Mesendoderm (in vitro differentiated cells): ENCODE measurements at regions not wholly inside any gene's neighbourhood (a gene's known extent, or its start where the extent isn't known, plus 50 kb on each side); places are given as distances from the start of the nearest gene placed in this dataset.
"Not testable (repeated sequence)": the region's sequence is repeated elsewhere in the genome, so short reads cannot be mapped to it uniquely, and the experiment has no call there.

Experiments
- DNase-seq: peaks from one replicate; pipeline ENCODE4 v3.0.0; 2013
- H2AK5ac ChIP-seq: 2 replicates; pipeline ENCODE4 v1.6.1; 2013; ENCODE audit warnings: low read length, inconsistent platforms
- H2BK120ac ChIP-seq: 2 replicates; pipeline ENCODE4 v1.6.1; 2013; ENCODE audit warnings: low read depth, mild to moderate bottlenecking, low read length, moderate library complexity, mixed read lengths
- H2BK15ac ChIP-seq: replicated peaks from 2 replicates; pipeline ENCODE4 v1.6.1; 2013; ENCODE audit warnings: low read depth, mild to moderate bottlenecking, moderate library complexity
- H2BK5ac ChIP-seq: 2 replicates; pipeline ENCODE4 v1.6.1; 2013; ENCODE audit warnings: low read length, inconsistent platforms
- H3K18ac ChIP-seq: 2 replicates; pipeline ENCODE4 v1.6.1; 2013; ENCODE audit warnings: mild to moderate bottlenecking, low read length, mixed read lengths
- H3K23ac ChIP-seq: one replicate; pipeline ENCODE4 v1.6.1; 2013; ENCODE audit warnings: low read length
- H3K27ac ChIP-seq: 2 replicates; pipeline ENCODE4 v1.5.1; 2013; ENCODE audit warnings: low read depth, mild to moderate bottlenecking, inconsistent platforms, low read length, moderate library complexity
- H3K27me3 ChIP-seq: 2 replicates; pipeline ENCODE4 v1.6.1; 2013; ENCODE audit warnings: low read length, control low read depth, mild to moderate bottlenecking, inconsistent platforms; ENCODE audit not compliant: insufficient read depth, poor library complexity
- H3K36me3 ChIP-seq: 2 replicates; pipeline ENCODE4 v1.6.1; 2013; ENCODE audit warnings: low read length, inconsistent platforms; ENCODE audit not compliant: control insufficient read depth, insufficient read depth
- H3K4ac ChIP-seq: one replicate; pipeline ENCODE4 v1.6.1; 2013; ENCODE audit warnings: low read depth, mild to moderate bottlenecking, low read length, moderate library complexity
- H3K4me1 ChIP-seq: 2 replicates; pipeline ENCODE4 v1.6.1; 2013; ENCODE audit warnings: low read depth, low read length, inconsistent platforms; ENCODE audit not compliant: control insufficient read depth
- H3K4me2 ChIP-seq: 2 replicates; pipeline ENCODE4 v1.6.1; 2013; ENCODE audit warnings: low read length
- H3K4me3 ChIP-seq: 2 replicates; pipeline ENCODE4 v1.5.1; 2013; ENCODE audit warnings: mild to moderate bottlenecking, low read length
- H3K56ac ChIP-seq: one replicate; pipeline ENCODE4 v1.6.1; 2013; ENCODE audit warnings: low read length
- H3K79me1 ChIP-seq: 2 replicates; pipeline ENCODE4 v1.6.1; 2013; ENCODE audit warnings: low read length, inconsistent platforms
- H3K79me2 ChIP-seq: 2 replicates; pipeline ENCODE4 v1.6.1; 2013; ENCODE audit warnings: mild to moderate bottlenecking, low read length; ENCODE audit not compliant: control insufficient read depth, insufficient read depth
- H3K9ac ChIP-seq: 2 replicates; pipeline ENCODE4 v1.6.1; 2013; ENCODE audit warnings: low read length, inconsistent platforms
- H4K5ac ChIP-seq: one replicate; pipeline ENCODE4 v1.6.1; 2013; ENCODE audit warnings: low read length
- H4K8ac ChIP-seq: one replicate; pipeline ENCODE4 v1.6.1; 2013; ENCODE audit warnings: low read depth, mild to moderate bottlenecking, control low read depth, low read length, moderate library complexity
- WGBS: extraction: QIAGEN DNeasy Blood & Tissue Kit; methylation state at CpG from one replicate; pipeline ENCODE4 v1.1.7; 2013; ENCODE audit warnings: low lambda C conversion rate, missing lambda C conversion rate; ENCODE audit not compliant: insufficient coverage; ENCODE audit errors: extremely low coverage; 5-methylcytosine and 5-hydroxymethylcytosine counted together

GRCh38 chr4:36601864-36602495 is 320.6 kb downstream of the DTHD1 start:
- no CpG with 5 or more reads among the region's 3 CpGs for WGBS
- no peak overlapping the region for H4K5ac ChIP-seq
- H2BK120ac ChIP-seq: no peak overlapping the region
- H2BK5ac ChIP-seq: no peak overlapping the region
- no peaks in the 10 kb centered on the region for H3K79me1 ChIP-seq
- no peak overlapping the region for H3K23ac ChIP-seq
- H3K4me2 ChIP-seq: no peak overlapping the region
- H4K8ac ChIP-seq: no peak overlapping the region
- no peak overlapping the region for H3K27ac ChIP-seq
- no peaks in the 10 kb centered on the region for H3K27me3 ChIP-seq
- H3K79me2 ChIP-seq: no peaks in the 10 kb centered on the region
- no peak overlapping the region for H2BK15ac ChIP-seq
- no peak overlapping the region for H3K18ac ChIP-seq
- H3K4me1 ChIP-seq: no peaks in the 10 kb centered on the region
- H3K36me3 ChIP-seq: no peaks in the 10 kb centered on the region
- no peak overlapping the region for H3K4ac ChIP-seq
- H3K56ac ChIP-seq: no peak overlapping the region
- no peak overlapping the region for H3K4me3 ChIP-seq
- H2AK5ac ChIP-seq: no peak overlapping the region
- no peak for DNase-seq
- H3K9ac ChIP-seq: no peak overlapping the region

GRCh38 chr4:36609661-36610060 is 328.2 kb downstream of the DTHD1 start:
- Histone ChIP-seq H4K5ac (no peak overlapping the region), H2AK5ac (no peak overlapping the region), H3K56ac (no peak overlapping the region), H3K18ac (no peak overlapping the region), H3K9ac (no peak overlapping the region), H2BK15ac (no peak overlapping the region), H3K27ac (no peak overlapping the region), H3K4ac (no peak overlapping the region), H3K4me3 (no peak overlapping the region), H3K79me2 (no peaks in the 10 kb centered on the region), H3K4me1 (no peaks in the 10 kb centered on the region), H2BK120ac (no peak overlapping the region), H3K27me3 (no peaks in the 10 kb centered on the region), H3K36me3 (no peaks in the 10 kb centered on the region), H3K79me1 (no peaks in the 10 kb centered on the region), H2BK5ac (no peak overlapping the region), H3K4me2 (no peak overlapping the region), H4K8ac (no peak overlapping the region), H3K23ac (no peak overlapping the region)
- no CpG with 5 or more reads among the region's 1 CpG for WGBS
- no peak for DNase-seq

GRCh38 chr4:36610628-36611027 is 329.2 kb downstream of the DTHD1 start:
- Histone ChIP-seq H3K4ac (no peak overlapping the region), H2BK120ac (no peak overlapping the region), H3K56ac (no peak overlapping the region), H2BK15ac (no peak overlapping the region), H3K36me3 (no peaks in the 10 kb centered on the region), H3K18ac (no peak overlapping the region), H3K23ac (no peak overlapping the region), H3K9ac (no peak overlapping the region), H3K4me2 (no peak overlapping the region), H4K8ac (no peak overlapping the region), H3K4me3 (no peak overlapping the region), H4K5ac (no peak overlapping the region), H3K27me3 (no peaks in the 10 kb centered on the region), H3K27ac (no peak overlapping the region), H3K79me2 (no peaks in the 10 kb centered on the region), H2BK5ac (no peak overlapping the region), H3K4me1 (no peaks in the 10 kb centered on the region), H3K79me1 (no peaks in the 10 kb centered on the region), H2AK5ac (no peak overlapping the region)
- no CpG with 5 or more reads among the region's 2 CpGs for WGBS
- DNase-seq: no peak

- H3K4ac ChIP-seq, H4K5ac ChIP-seq, H3K27ac ChIP-seq, H3K79me1 ChIP-seq, H3K27me3 ChIP-seq, H3K23ac ChIP-seq, H3K4me2 ChIP-seq, H3K56ac ChIP-seq, H2BK5ac ChIP-seq, H3K4me3 ChIP-seq, H3K36me3 ChIP-seq, DNase-seq, H3K9ac ChIP-seq, H2BK120ac ChIP-seq, H3K18ac ChIP-seq, H3K79me2 ChIP-seq, H3K4me1 ChIP-seq, H4K8ac ChIP-seq, H2AK5ac ChIP-seq, H2BK15ac ChIP-seq: not testable (repeated sequence)
- WGBS: no CpG with 5 or more reads among the region's 2 CpGs
These were observed 331.7 kb downstream of the DTHD1 start for GRCh38 chr4:36613142-36613541.

GRCh38 chr4:36614011-36614410 is 332.6 kb downstream of the DTHD1 start:
- Histone ChIP-seq H2BK5ac (no peak overlapping the region), H3K79me2 (no peaks in the 10 kb centered on the region), H3K36me3 (no peaks in the 10 kb centered on the region), H3K4me1 (no peaks in the 10 kb centered on the region), H3K23ac (no peak overlapping the region), H3K56ac (no peak overlapping the region), H3K4me3 (no peak overlapping the region), H3K79me1 (no peaks in the 10 kb centered on the region), H2AK5ac (no peak overlapping the region), H3K4ac (no peak overlapping the region), H3K27ac (no peak overlapping the region), H3K4me2 (no peak overlapping the region), H2BK15ac (no peak overlapping the region), H3K9ac (no peak overlapping the region), H4K5ac (no peak overlapping the region), H2BK120ac (no peak overlapping the region), H3K27me3 (no peaks in the 10 kb centered on the region), H4K8ac (no peak overlapping the region), H3K18ac (no peak overlapping the region)
- no CpG with 5 or more reads among the region's 3 CpGs for WGBS
- no peak for DNase-seq

GRCh38 chr4:36618102-36618501 is 336.7 kb downstream of the DTHD1 start:
- H3K4ac ChIP-seq: no peak overlapping the region
- WGBS: no CpG with 5 or more reads among the region's 1 CpG
- H3K4me2 ChIP-seq: no peak overlapping the region

More at GRCh38 chr4:36618102-36618501, 336.7 kb downstream of the DTHD1 start:
- Histone ChIP-seq H3K18ac (no peak overlapping the region), H3K79me1 (no peaks in the 10 kb centered on the region), H3K56ac (no peak overlapping the region), H3K27me3 (no peaks in the 10 kb centered on the region), H3K36me3 (no peaks in the 10 kb centered on the region), H3K9ac (no peak overlapping the region), H2AK5ac (no peak overlapping the region), H4K8ac (no peak overlapping the region), H2BK5ac (no peak overlapping the region), H4K5ac (no peak overlapping the region), H3K79me2 (no peaks in the 10 kb centered on the region), H3K4me1 (no peaks in the 10 kb centered on the region), H2BK15ac (no peak overlapping the region), H3K23ac (no peak overlapping the region), H3K4me3 (no peak overlapping the region), H3K27ac (no peak overlapping the region), H2BK120ac (no peak overlapping the region)
- no peak for DNase-seq
